GM13976 (cell line): ENCODE measurements at regions not wholly inside any gene's neighbourhood (a gene's known extent, or its start where the extent isn't known, plus 50 kb on each side); places are given as distances from the start of the nearest gene placed in this dataset.

Experiments used
- DNase-seq: peaks from one replicate; pipeline ENCODE4 v3.0.0; 2012; ENCODE audit warnings: low spot score
- in situ Hi-C: fragments of 300-500 bp; cut with MboI; formaldehyde crosslinking; loops from one replicate; pipeline ENCODE4 v1.12.0; 2022; ENCODE audit warnings: low sequenced_read_pairs, mixed read lengths, inconsistent platforms; ENCODE audit not compliant: unreplicated experiment
- TF ChIP-seq, protein P1 (sequence below): IDR thresholded peaks from 2 replicates; pipeline ENCODE4 v1.5.1; 2012; ENCODE audit warnings: borderline replicate concordance, mild to moderate bottlenecking; ENCODE audit not compliant: insufficient read depth; ENCODE audit errors: extremely low read depth, missing control alignments, control extremely low read depth

DNA sequence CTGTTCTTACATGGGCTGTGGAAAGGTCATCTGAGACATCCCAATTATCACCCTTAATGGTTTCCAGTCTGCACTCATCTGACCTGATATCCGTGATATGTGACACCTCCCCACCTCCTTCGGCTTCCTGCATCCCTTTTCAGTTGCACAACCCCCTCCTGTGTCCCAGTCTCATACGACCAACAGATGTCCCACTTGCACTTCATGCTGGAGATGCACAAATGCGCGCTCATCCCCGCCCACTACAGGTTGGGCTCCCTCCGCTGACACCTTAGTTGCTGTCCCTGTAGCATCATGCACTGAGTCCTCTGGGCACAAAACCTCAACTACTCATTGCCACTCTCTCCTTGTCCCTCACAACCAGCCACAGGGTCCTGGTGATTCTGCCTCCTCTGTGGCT is 94.4 kb downstream of the MIS18A start:
- in situ Hi-C loops: no loop called here
- no peak for DNase-seq
- TF ChIP-seq, protein P1, sequence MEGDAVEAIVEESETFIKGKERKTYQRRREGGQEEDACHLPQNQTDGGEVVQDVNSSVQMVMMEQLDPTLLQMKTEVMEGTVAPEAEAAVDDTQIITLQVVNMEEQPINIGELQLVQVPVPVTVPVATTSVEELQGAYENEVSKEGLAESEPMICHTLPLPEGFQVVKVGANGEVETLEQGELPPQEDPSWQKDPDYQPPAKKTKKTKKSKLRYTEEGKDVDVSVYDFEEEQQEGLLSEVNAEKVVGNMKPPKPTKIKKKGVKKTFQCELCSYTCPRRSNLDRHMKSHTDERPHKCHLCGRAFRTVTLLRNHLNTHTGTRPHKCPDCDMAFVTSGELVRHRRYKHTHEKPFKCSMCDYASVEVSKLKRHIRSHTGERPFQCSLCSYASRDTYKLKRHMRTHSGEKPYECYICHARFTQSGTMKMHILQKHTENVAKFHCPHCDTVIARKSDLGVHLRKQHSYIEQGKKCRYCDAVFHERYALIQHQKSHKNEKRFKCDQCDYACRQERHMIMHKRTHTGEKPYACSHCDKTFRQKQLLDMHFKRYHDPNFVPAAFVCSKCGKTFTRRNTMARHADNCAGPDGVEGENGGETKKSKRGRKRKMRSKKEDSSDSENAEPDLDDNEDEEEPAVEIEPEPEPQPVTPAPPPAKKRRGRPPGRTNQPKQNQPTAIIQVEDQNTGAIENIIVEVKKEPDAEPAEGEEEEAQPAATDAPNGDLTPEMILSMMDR: no peak

DNA sequence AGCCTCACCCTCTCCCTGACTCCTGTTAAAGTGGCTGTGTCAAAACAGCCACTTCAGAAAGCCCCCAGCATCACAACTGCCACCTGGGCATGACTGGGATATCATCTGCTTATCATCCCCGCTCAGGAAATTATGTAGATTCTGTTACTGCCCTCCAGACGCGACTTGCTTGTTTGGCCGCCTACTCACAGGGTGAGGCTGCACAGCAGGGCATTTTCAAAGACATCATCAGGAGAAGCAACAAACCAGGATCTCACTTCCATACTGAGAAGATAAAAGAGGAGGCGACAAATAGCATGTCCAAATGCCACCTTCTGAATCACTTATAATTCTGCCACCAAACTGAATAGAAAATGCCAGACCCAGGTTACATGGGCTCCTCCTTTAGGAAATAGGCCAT is 94.8 kb downstream of the MIS18A start:
- in situ Hi-C loops: no loop called here
- DNase-seq: no peak
- TF ChIP-seq, protein P1: no peak

DNA sequence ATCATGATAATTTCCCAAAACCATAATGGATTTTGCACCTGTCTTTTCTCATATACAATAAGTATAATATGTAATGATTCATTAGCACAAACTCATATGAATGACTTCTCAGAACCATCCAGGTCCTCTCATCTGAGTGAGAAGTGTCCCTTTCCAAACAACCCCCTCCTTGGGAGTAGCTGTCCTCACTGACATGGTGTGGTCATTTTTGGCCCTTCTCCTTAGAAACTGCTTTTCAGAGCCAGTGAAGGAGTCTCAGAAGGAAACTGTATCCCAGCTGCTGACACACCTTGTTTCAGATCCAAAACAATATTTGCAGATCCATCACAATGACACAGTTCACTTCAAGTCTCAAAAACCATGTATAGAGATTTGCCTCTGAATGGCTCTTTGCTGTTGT is 95.5 kb downstream of the MIS18A start:
- TF ChIP-seq, protein P1: no peak
- DNase-seq: no peak
- in situ Hi-C loops: no loop called here

GRCh38 chr21:32182449-32182848 is 96.4 kb downstream of the MIS18A start:
- in situ Hi-C loops: no loop called here

DNA sequence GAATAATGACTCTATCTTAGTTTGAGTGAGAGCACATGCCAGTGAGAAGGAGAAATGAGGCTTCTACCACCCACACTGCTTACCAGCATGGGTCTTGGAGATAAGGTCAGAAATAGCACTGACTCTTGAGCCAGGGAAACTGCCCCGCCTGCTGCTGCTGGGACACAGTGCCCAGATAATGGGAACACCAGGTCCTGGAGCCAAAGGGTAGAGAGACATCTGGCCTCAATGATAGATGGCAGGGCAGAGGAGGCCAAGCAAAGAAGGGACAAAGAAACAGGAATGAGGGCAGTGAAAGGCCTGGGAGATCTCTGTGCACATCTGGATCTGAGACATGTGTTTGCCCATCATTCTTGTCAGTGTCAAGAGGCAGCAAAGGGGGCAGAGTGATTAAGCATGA is 97.4 kb downstream of the MIS18A start:
- no peak for DNase-seq
- in situ Hi-C loops: no loop called here
- TF ChIP-seq, protein P1: no peak

More at GRCh38 chr21:32182449-32182848, 96.4 kb downstream of the MIS18A start:
- TF ChIP-seq, protein P1: no peak
- no peak for DNase-seq

DNA sequence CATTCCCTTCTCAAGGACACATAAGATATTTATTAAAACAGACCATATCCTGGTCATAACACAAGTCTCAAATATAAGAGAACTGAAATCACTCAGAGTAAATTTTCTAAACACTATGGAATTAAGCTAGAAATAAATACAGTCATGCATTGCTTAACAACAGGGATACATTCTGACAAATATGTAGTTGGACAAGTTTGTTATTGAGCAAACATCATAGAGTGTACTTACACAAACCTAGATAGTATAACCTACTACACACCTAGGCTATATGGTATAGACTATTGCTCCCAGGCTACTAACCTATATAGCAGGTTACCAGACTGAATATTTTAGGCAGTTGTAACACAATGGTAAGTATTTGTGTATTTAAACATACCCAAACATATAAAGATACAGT is 104.0 kb downstream of the MIS18A start:
- DNase-seq: no peak
- in situ Hi-C loops: no loop called here
- TF ChIP-seq, protein P1: no peak
